ENCODE measurements at regions not wholly inside any gene's neighbourhood (a gene's known extent, or its start where the extent isn't known, plus 50 kb on each side); places are given as distances from the start of the nearest gene placed in this dataset.
"Not testable (repeated sequence)": the region's sequence is repeated elsewhere in the genome, so short reads cannot be mapped to it uniquely, and the experiment has no call there.

- intact Hi-C loops (cut with micrococcal nuclease; ENCODE audit: unreplicated experiment): no loop called here
These were observed 483.7 kb upstream of the DPH6 start for GRCh38 chr15:36029606-36030210.

GRCh38 chr15:36039996-36040572 lies 494.1 kb upstream of the DPH6 start:
- intact Hi-C loops (cut with micrococcal nuclease; ENCODE audit: unreplicated experiment) (no loop called here), in situ Hi-C loops (cut with HindIII; ENCODE audit: low pct_unique_long_range_greater_than_20kb, low sequenced_read_pairs) (no loop called here)
- Histone ChIP-seq H3K27me3 (ENCODE audit: control insufficient read depth, insufficient read depth, low read length) (no peaks in the 10 kb centered on the region), H3K36me3 (ENCODE audit: control insufficient read depth, insufficient read depth, low read length) (no peaks in the 10 kb centered on the region), H3K4me3 (ENCODE audit: low read depth in 2 of 2, low read length in 2 of 2) (no peak overlapping the region), H3K4me1 (ENCODE audit: control insufficient read depth, insufficient read depth, low read length) (no peaks in the 10 kb centered on the region), H3K27ac (ENCODE audit: low read length) (no peak overlapping the region), H3K9me3 (ENCODE audit: control insufficient read depth, insufficient read depth, low read depth, low read length) (no peaks in the 10 kb centered on the region)
- ChIA-PET CTCF (no interaction called here), POLR2A (no interaction called here)
- DNase-seq (ENCODE audit: low read depth, low spot score): no peak
- BruUV-seq (replicated peaks): no TSS peak
- no peak for ATAC-seq
- TF ChIP-seq CTCF (IDR thresholded peaks at IDR 0.05): no peak
- TF ChIP-seq REST (IDR thresholded peaks at IDR 0.05; ENCODE audit: insufficient read depth in 1 of 2, low read depth in 2 of 2, low read length in 1 of 2): no peak
- no peak for TF ChIP-seq TCF7L2 (IDR thresholded peaks at IDR 0.05; ENCODE audit: low read depth, low read length)
- TF ChIP-seq POLR2AphosphoS5 (IDR thresholded peaks at IDR 0.05; ENCODE audit: low read depth, low read length): no peak
- no peak for TF ChIP-seq SIN3A (IDR thresholded peaks at IDR 0.05; ENCODE audit: borderline replicate concordance, insufficient read depth, low read depth, low read length)

More at GRCh38 chr15:36029606-36030210, 483.7 kb upstream of the DPH6 start:
- no peaks in the 10 kb centered on the region for H3K9me3 ChIP-seq (ENCODE audit: control insufficient read depth, insufficient read depth, low read depth, low read length)
- H3K4me1 ChIP-seq (ENCODE audit: control insufficient read depth, insufficient read depth, low read length): no peaks in the 10 kb centered on the region
- ChIA-PET POLR2A (no interaction called here), CTCF (no interaction called here)
- no peak for ATAC-seq
- no peaks in the 10 kb centered on the region for H3K27me3 ChIP-seq (ENCODE audit: control insufficient read depth, insufficient read depth, low read length)
- no peaks in the 10 kb centered on the region for H3K36me3 ChIP-seq (ENCODE audit: control insufficient read depth, insufficient read depth, low read length)
- TF ChIP-seq REST (IDR thresholded peaks at IDR 0.05; ENCODE audit: insufficient read depth in 1 of 2, low read depth in 2 of 2, low read length in 1 of 2) (no peak), TCF7L2 (IDR thresholded peaks at IDR 0.05; ENCODE audit: low read depth, low read length) (no peak), POLR2AphosphoS5 (IDR thresholded peaks at IDR 0.05; ENCODE audit: low read depth, low read length) (no peak), SIN3A (IDR thresholded peaks at IDR 0.05; ENCODE audit: borderline replicate concordance, insufficient read depth, low read depth, low read length) (no peak), CTCF (IDR thresholded peaks at IDR 0.05) (no peak)
- no peak for DNase-seq (ENCODE audit: low read depth, low spot score)
- no TSS peak for BruUV-seq (replicated peaks)
- in situ Hi-C loops (cut with HindIII; ENCODE audit: low pct_unique_long_range_greater_than_20kb, low sequenced_read_pairs): no loop called here
- no peak overlapping the region for H3K4me3 ChIP-seq (ENCODE audit: low read depth in 2 of 2, low read length in 2 of 2)
- H3K27ac ChIP-seq (ENCODE audit: low read length): no peak overlapping the region

- CTCF ChIA-PET; POLR2A ChIA-PET; BruUV-seq (replicated peaks): not testable (repeated sequence)
These were observed 501.2 kb upstream of the DPH6 start for GRCh38 chr15:36047018-36047716.

More at GRCh38 chr15:36047018-36047716, 501.2 kb upstream of the DPH6 start:
- intact Hi-C loops (cut with micrococcal nuclease; ENCODE audit: unreplicated experiment); H3K4me1 ChIP-seq (ENCODE audit: control insufficient read depth, insufficient read depth, low read length); H3K36me3 ChIP-seq (ENCODE audit: control insufficient read depth, insufficient read depth, low read length); in situ Hi-C loops (cut with HindIII; ENCODE audit: low pct_unique_long_range_greater_than_20kb, low sequenced_read_pairs); H3K27ac ChIP-seq (ENCODE audit: low read length); ATAC-seq; H3K9me3 ChIP-seq (ENCODE audit: control insufficient read depth, insufficient read depth, low read depth, low read length); H3K27me3 ChIP-seq (ENCODE audit: control insufficient read depth, insufficient read depth, low read length); DNase-seq (ENCODE audit: low read depth, low spot score): not testable (repeated sequence)
- peak overlapping the region; percentile 2 to 41; a peak in 3 of 4 replicates for H3K4me3 ChIP-seq (ENCODE audit: low read depth in 2 of 2, low read length in 2 of 2)

All from Panc1 (cell line).